SH-SY5Y (cell line): ENCODE measurements at regions not wholly inside any gene's neighbourhood (a gene's known extent, or its start where the extent isn't known, plus 50 kb on each side); places are given as distances from the start of the nearest gene placed in this dataset.

ENCODE experiments used
- GATA2 ChIP-seq: IDR thresholded peaks from 2 replicates; pipeline ENCODE4 v1.6.1; 2011; ENCODE audit warnings: mild to moderate bottlenecking, low read depth, low read length
- GATA3 ChIP-seq: IDR thresholded peaks from 2 replicates; pipeline ENCODE4 v1.6.1; 2011; ENCODE audit warnings: low read depth, mild to moderate bottlenecking, low read length, moderate library complexity

DNA sequence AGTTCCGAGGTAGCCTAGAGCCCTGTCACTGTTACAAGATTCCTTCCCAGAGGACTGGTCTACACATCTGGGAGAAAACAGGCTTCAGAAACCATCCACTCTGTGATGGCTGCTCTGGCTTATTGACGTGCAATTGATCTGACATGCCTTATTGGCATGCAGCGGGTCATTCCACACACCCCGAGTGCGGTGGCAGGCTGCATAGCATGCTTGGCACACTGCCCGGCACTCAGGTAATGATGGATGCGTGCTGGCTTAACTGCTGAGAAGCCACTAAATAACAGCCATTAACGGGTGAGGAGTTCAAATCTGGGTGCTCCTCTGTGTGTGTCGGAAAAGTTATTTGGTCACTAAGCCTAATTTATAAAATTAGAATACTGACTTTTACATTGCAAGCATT is 67.9 kb upstream of the CDH4 start:
- TF ChIP-seq GATA2, result no peak
- TF ChIP-seq GATA3, result no peak
